T-helper 1 cell treated with Interleukin-12 subunit alpha and Interleukin-12 subunit beta and Interleukin-4 antibody, amounts not matched to agents 30 μg/mL and 1 μg/mL, for 36 hours (primary cell): ENCODE measurements at regions not wholly inside any gene's neighbourhood (a gene's known extent, or its start where the extent isn't known, plus 50 kb on each side); places are given as distances from the start of the nearest gene placed in this dataset.
A peak's percentile ranks its signal among the peaks of the same experiment; 100 is the strongest.
"Not testable (repeated sequence)": the region's sequence is repeated elsewhere in the genome, so short reads cannot be mapped to it uniquely, and the experiment has no call there.

Experiments
- H3K27ac Mint-ChIP-seq: one replicate; pipeline ENCODE4 v1.8.0; 2021; ENCODE audit warnings: mild to moderate bottlenecking, mixed read lengths
- H3K27me3 Mint-ChIP-seq: one replicate; pipeline ENCODE4 v1.8.0; 2021; ENCODE audit warnings: low read depth, mixed read lengths
- H3K36me3 Mint-ChIP-seq: one replicate; pipeline ENCODE4 v1.8.0; 2021; ENCODE audit warnings: low read depth, mixed read lengths
- H3K4me1 Mint-ChIP-seq: one replicate; pipeline ENCODE4 v1.8.0; 2021; ENCODE audit warnings: low read depth, mixed read lengths
- H3K4me3 Mint-ChIP-seq: one replicate; pipeline ENCODE4 v1.8.0; 2021; ENCODE audit warnings: mild to moderate bottlenecking, moderate library complexity, mixed read lengths
- H3K9me3 Mint-ChIP-seq: one replicate; pipeline ENCODE4 v1.8.0; 2021; ENCODE audit warnings: mixed read lengths

GRCh38 chr5:28296254-28297013 is 1258.0 kb upstream of the CDH9 start:
- Mint-ChIP-seq H3K4me3 (no peak overlapping the region), H3K9me3 (peaks cover 19% of the 10 kb centered on the region), H3K36me3 (no peaks in the 10 kb centered on the region), H3K4me1 (no peaks in the 10 kb centered on the region), H3K27ac (no peak overlapping the region), H3K27me3 (no peaks in the 10 kb centered on the region)

- peaks cover 28% of the 10 kb centered on the region for H3K9me3 Mint-ChIP-seq
- H3K36me3 Mint-ChIP-seq, H3K4me3 Mint-ChIP-seq, H3K27ac Mint-ChIP-seq, H3K4me1 Mint-ChIP-seq, H3K27me3 Mint-ChIP-seq: not testable (repeated sequence)
Observed at GRCh38 chr5:28287021-28287420, 1248.6 kb upstream of the CDH9 start.

GRCh38 chr5:28286566-28286965 is 1248.2 kb upstream of the CDH9 start:
- Mint-ChIP-seq H3K27ac (no peak overlapping the region), H3K27me3 (no peaks in the 10 kb centered on the region), H3K4me3 (no peak overlapping the region), H3K9me3 (peaks cover 28% of the 10 kb centered on the region), H3K4me1 (no peaks in the 10 kb centered on the region), H3K36me3 (no peaks in the 10 kb centered on the region)

- Mint-ChIP-seq H3K9me3 (peaks cover 35% of the 10 kb centered on the region), H3K27ac (no peak overlapping the region), H3K27me3 (no peaks in the 10 kb centered on the region), H3K4me1 (no peaks in the 10 kb centered on the region), H3K4me3 (no peak overlapping the region), H3K36me3 (no peaks in the 10 kb centered on the region)
Observed at GRCh38 chr5:28284788-28285187, 1246.4 kb upstream of the CDH9 start.

- Mint-ChIP-seq H3K27me3 (no peaks in the 10 kb centered on the region), H3K9me3 (peaks cover 18% of the 10 kb centered on the region), H3K4me3 (no peak overlapping the region), H3K4me1 (no peaks in the 10 kb centered on the region), H3K27ac (no peak overlapping the region), H3K36me3 (no peaks in the 10 kb centered on the region)
Observed at GRCh38 chr5:28281351-28281750, 1243.0 kb upstream of the CDH9 start.

GRCh38 chr5:28275931-28276330 is 1237.5 kb upstream of the CDH9 start:
- Mint-ChIP-seq H3K9me3 (peaks cover 25% of the 10 kb centered on the region), H3K36me3 (no peaks in the 10 kb centered on the region), H3K4me1 (no peaks in the 10 kb centered on the region), H3K27me3 (no peaks in the 10 kb centered on the region), H3K27ac (no peak overlapping the region), H3K4me3 (no peak overlapping the region)

GRCh38 chr5:28269978-28270377 is 1231.6 kb upstream of the CDH9 start:
- H3K36me3 Mint-ChIP-seq: no peaks in the 10 kb centered on the region

GRCh38 chr5:28265877-28266276 is 1227.5 kb upstream of the CDH9 start:
- H3K27ac Mint-ChIP-seq: no peak overlapping the region
- H3K9me3 Mint-ChIP-seq: peaks cover 20% of the 10 kb centered on the region
- no peaks in the 10 kb centered on the region for H3K27me3 Mint-ChIP-seq
- no peaks in the 10 kb centered on the region for H3K36me3 Mint-ChIP-seq
- H3K4me1 Mint-ChIP-seq: no peaks in the 10 kb centered on the region
- no peak overlapping the region for H3K4me3 Mint-ChIP-seq

More at GRCh38 chr5:28269978-28270377, 1231.6 kb upstream of the CDH9 start:
- Mint-ChIP-seq H3K27me3 (no peaks in the 10 kb centered on the region), H3K4me3 (no peak overlapping the region), H3K4me1 (no peaks in the 10 kb centered on the region), H3K27ac (no peak overlapping the region), H3K9me3 (peaks cover 34% of the 10 kb centered on the region)

- Mint-ChIP-seq H3K36me3 (no peaks in the 10 kb centered on the region), H3K27me3 (no peaks in the 10 kb centered on the region), H3K27ac (no peak overlapping the region), H3K9me3 (peaks cover 29% of the 10 kb centered on the region), H3K4me1 (no peaks in the 10 kb centered on the region), H3K4me3 (no peak overlapping the region)
Observed at GRCh38 chr5:28254846-28255245, 1216.5 kb upstream of the CDH9 start.

GRCh38 chr5:28253431-28253830 is 1215.0 kb upstream of the CDH9 start:
- Mint-ChIP-seq H3K27me3 (no peaks in the 10 kb centered on the region), H3K27ac (no peak overlapping the region), H3K4me3 (no peak overlapping the region), H3K9me3 (peaks cover 37% of the 10 kb centered on the region), H3K36me3 (no peaks in the 10 kb centered on the region), H3K4me1 (no peaks in the 10 kb centered on the region)

GRCh38 chr5:28249771-28250415 is 1211.5 kb upstream of the CDH9 start:
- peaks cover 35% of the 10 kb centered on the region for H3K9me3 Mint-ChIP-seq
- no peak overlapping the region for H3K27ac Mint-ChIP-seq

GRCh38 chr5:28234356-28234968 is 1196.1 kb upstream of the CDH9 start:
- Mint-ChIP-seq H3K4me1 (no peaks in the 10 kb centered on the region), H3K27ac (no peak overlapping the region), H3K4me3 (no peak overlapping the region), H3K27me3 (no peaks in the 10 kb centered on the region), H3K36me3 (no peaks in the 10 kb centered on the region), H3K9me3 (peaks cover 7% of the 10 kb centered on the region)

More at GRCh38 chr5:28249771-28250415, 1211.5 kb upstream of the CDH9 start:
- Mint-ChIP-seq H3K4me3 (no peak overlapping the region), H3K4me1 (no peaks in the 10 kb centered on the region), H3K36me3 (no peaks in the 10 kb centered on the region), H3K27me3 (no peaks in the 10 kb centered on the region)

- Mint-ChIP-seq H3K9me3 (peaks cover 14% of the 10 kb centered on the region), H3K27ac (no peak overlapping the region), H3K36me3 (no peaks in the 10 kb centered on the region), H3K27me3 (no peaks in the 10 kb centered on the region), H3K4me1 (no peaks in the 10 kb centered on the region), H3K4me3 (no peak overlapping the region)
Observed at GRCh38 chr5:28226407-28226806, 1188.0 kb upstream of the CDH9 start.

- Mint-ChIP-seq H3K9me3 (peaks cover 10% of the 10 kb centered on the region), H3K27me3 (no peaks in the 10 kb centered on the region), H3K27ac (no peak overlapping the region), H3K4me3 (no peak overlapping the region), H3K4me1 (peaks cover 3% of the 10 kb centered on the region), H3K36me3 (no peaks in the 10 kb centered on the region)
Observed at GRCh38 chr5:28219539-28219938, 1181.2 kb upstream of the CDH9 start.

GRCh38 chr5:28217695-28218094 is 1179.3 kb upstream of the CDH9 start:
- Mint-ChIP-seq H3K27ac (peak overlapping the region; percentile 18), H3K27me3 (no peaks in the 10 kb centered on the region), H3K4me3 (no peak overlapping the region), H3K9me3 (peaks cover 17% of the 10 kb centered on the region), H3K4me1 (peaks cover 3% of the 10 kb centered on the region), H3K36me3 (no peaks in the 10 kb centered on the region)
